Endothelial cell of umbilical vein (primary cell): ENCODE measurements at regions not wholly inside any gene's neighbourhood (a gene's known extent, or its start where the extent isn't known, plus 50 kb on each side); places are given as distances from the start of the nearest gene placed in this dataset.

Experiments used
- BruUV-seq: library from RNA; stranded (reverse); fragments of 400-500 nt; replicated peaks from 2 replicates; lab custom pipeline; 2021; lab: Mats Ljungman, UMichigan
- CTCF ChIA-PET: fragments of 300-600, 350-600 bp; sonication (Branson Sonifier 250); formaldehyde crosslinking; loops from one replicate; lab custom pipeline; 2021; ENCODE audit warnings: antibody characterized with exemption, inconsistent platforms; lab: Charles Lee
- POLR2A ChIA-PET: fragments of 300-600, 350-600 bp; sonication (Branson Sonifier 250); formaldehyde crosslinking; loops from one replicate; lab custom pipeline; 2021; ENCODE audit warnings: antibody characterized with exemption, inconsistent platforms; lab: Charles Lee
- DNase-seq: peaks from one replicate; pipeline ENCODE4 v3.0.0-alpha.2; 2011; ENCODE audit warnings: low read depth, low spot score
- FAIRE-seq: peaks from 2 replicates; lab custom pipeline; 2011; peaks lifted over from hg19 to GRCh38; lab: Jason Lieb, UNC
- H2AFZ ChIP-seq: 2 replicates; pipeline ENCODE4 v1.6.0; 2012; ENCODE audit warnings: low read depth, low read length, control low read depth, inconsistent platforms
- H3K27ac ChIP-seq: 2 replicates; pipeline ENCODE4 v1.5.1; 2011; ENCODE audit warnings: low read depth, mild to moderate bottlenecking, control low read depth, low read length, moderate library complexity; ENCODE audit not compliant: insufficient read depth
- H3K27me3 ChIP-seq, 2 experiments: 2 replicates each; pipeline versions ENCODE4 v1.6.0 to v1.6.1; 2011; ENCODE audit warnings: low read length in 2 of 2, mixed read lengths in 1 of 2; ENCODE audit not compliant: control insufficient read depth in 2 of 2, insufficient read depth in 2 of 2
- H3K36me3 ChIP-seq, 2 experiments: 2 replicates in 1 of 2; 3 replicates in 1 of 2; pipeline ENCODE4 v1.5.1; 2011; ENCODE audit warnings: low read length in 2 of 2, mild to moderate bottlenecking in 1 of 2, moderate library complexity in 1 of 2; ENCODE audit not compliant: control insufficient read depth in 2 of 2, insufficient read depth in 2 of 2; ENCODE audit errors: extremely low read depth in 1 of 2
- H3K4me1 ChIP-seq: 3 replicates; pipeline ENCODE4 v1.5.1; 2011; ENCODE audit warnings: mild to moderate bottlenecking, low read length; ENCODE audit not compliant: control insufficient read depth, insufficient read depth; ENCODE audit errors: extremely low read depth
- H3K4me2 ChIP-seq: 2 replicates; pipeline ENCODE4 v1.6.1; 2011; ENCODE audit warnings: low read length, control low read depth, mixed read lengths; ENCODE audit not compliant: insufficient read depth
- H3K4me3 ChIP-seq, 3 experiments: fragments of 200-600 bp in 1 of 3; sonication (generic), shearing (Covaris generic) in 1 of 3; replicated peaks in 1 of 3; 2 replicates each; pipeline ENCODE4 v1.5.1; 2011 to 2016; ENCODE audit warnings: control low read depth in 3 of 3, low read length in 3 of 3, mild to moderate bottlenecking in 2 of 3, inconsistent platforms in 1 of 3, low read depth in 1 of 3, moderate library complexity in 1 of 3; ENCODE audit not compliant: insufficient read depth in 1 of 3
- H3K79me2 ChIP-seq: 2 replicates; pipeline ENCODE4 v1.6.0; 2012; ENCODE audit warnings: low read length, inconsistent platforms; ENCODE audit not compliant: control insufficient read depth, insufficient read depth
- H3K9ac ChIP-seq: replicated peaks from 2 replicates; pipeline ENCODE3; 2011; ENCODE audit warnings: low read length, control low read depth; ENCODE audit not compliant: insufficient read depth; ENCODE audit errors: extremely low read depth
- H3K9me1 ChIP-seq: replicated peaks from 3 replicates; pipeline ENCODE4 v1.6.0; 2011; ENCODE audit warnings: mild to moderate bottlenecking, low read length; ENCODE audit not compliant: control insufficient read depth, insufficient read depth; ENCODE audit errors: extremely low read depth
- H3K9me3 ChIP-seq: replicated peaks from 2 replicates; pipeline ENCODE4 v1.5.1; 2012; ENCODE audit warnings: low read length, inconsistent platforms; ENCODE audit not compliant: control insufficient read depth, insufficient read depth
- H4K20me1 ChIP-seq: replicated peaks from 2 replicates; pipeline ENCODE3; 2011; ENCODE audit warnings: mild to moderate bottlenecking, low read length; ENCODE audit not compliant: control insufficient read depth, insufficient read depth; ENCODE audit errors: extremely low read depth
- EZH2 ChIP-seq: IDR thresholded peaks from 2 replicates; pipeline ENCODE4 v1.6.1; 2012; ENCODE audit warnings: borderline replicate concordance, low read depth, mild to moderate bottlenecking, moderate library complexity, low read length, inconsistent platforms; ENCODE audit not compliant: severe bottlenecking
- FOS ChIP-seq: IDR thresholded peaks from 2 replicates; pipeline ENCODE4 v1.6.1; 2011; ENCODE audit warnings: mild to moderate bottlenecking, low read length, moderate library complexity, borderline replicate concordance; ENCODE audit not compliant: insufficient read depth
- GATA2 ChIP-seq: IDR thresholded peaks from 2 replicates; pipeline ENCODE4 v1.7.0; 2011; ENCODE audit warnings: low read depth, mild to moderate bottlenecking, moderate library complexity, mixed read lengths, low read length; ENCODE audit not compliant: insufficient read length, insufficient read depth
- JUN ChIP-seq: IDR thresholded peaks from 2 replicates; pipeline ENCODE4 v1.6.1; 2011; ENCODE audit warnings: borderline replicate concordance, low read depth; ENCODE audit not compliant: insufficient read length, insufficient read depth
- MYC ChIP-seq: IDR thresholded peaks from one replicate; pipeline ENCODE4 v1.6.1; 2011; ENCODE audit warnings: mild to moderate bottlenecking, low read depth, low read length
- POLR2A ChIP-seq: IDR thresholded peaks from 2 replicates; pipeline ENCODE4 v1.6.1; 2012; ENCODE audit warnings: low read depth, mild to moderate bottlenecking, control low read depth, low read length
- POLR2AphosphoS5 ChIP-seq: IDR thresholded peaks from 2 replicates; pipeline ENCODE4 v1.6.1; 2012; ENCODE audit warnings: low read depth, mild to moderate bottlenecking, control low read depth, low read length, moderate library complexity; ENCODE audit not compliant: insufficient read depth
- dilution Hi-C: fragments of 300-500 bp; cut with MboI; formaldehyde crosslinking; loops from one replicate; pipeline ENCODE4 v1.15.0; 2019; ENCODE audit warnings: low sequenced_read_pairs; ENCODE audit not compliant: extremely low pct_ligation_motif_present
- intact Hi-C: fragments of 100-400 bp; cut with micrococcal nuclease; formaldehyde crosslinking; loops from one replicate; pipeline ENCODE4 v1.10.0; 2022
- TF ChIP-seq, protein P1 (sequence below), 2 donors: IDR thresholded peaks; 1 replicate in 1 of 2; 2 replicates in 1 of 2; pipeline ENCODE4 v1.5.1; 2011; ENCODE audit warnings: low read length in 2 of 2, mild to moderate bottlenecking in 2 of 2, moderate library complexity in 2 of 2, control low read depth in 1 of 2, inconsistent platforms in 1 of 2, low read depth in 1 of 2; ENCODE audit not compliant: insufficient read depth in 1 of 2; ENCODE audit errors: extremely low read depth in 1 of 2
- TF ChIP-seq, protein P2 (sequence below): IDR thresholded peaks from 2 replicates; pipeline ENCODE4 v1.6.1; 2011; ENCODE audit not compliant: insufficient read depth, insufficient read length

GRCh38 chr21:15138490-15138889 is 73.7 kb upstream of the NRIP1 start:
- H3K4me3 ChIP-seq: no peak overlapping the region
- peaks cover 6 to 11% of the 10 kb centered on the region in 2 experiments for H3K27me3 ChIP-seq
- DNase-seq (no peak), FAIRE-seq (no peak)
- no peak overlapping the region for H3K9ac ChIP-seq
- no peak overlapping the region for H3K4me2 ChIP-seq
- H2AFZ ChIP-seq: no peak overlapping the region
- no peaks in the 10 kb centered on the region for H3K79me2 ChIP-seq
- no peaks in the 10 kb centered on the region for H3K9me3 ChIP-seq
- dilution Hi-C loops (no loop called here), intact Hi-C loops (loop anchor here (10.0 kb wide), 1 partner anchor 346 kb away; no protein-coding TSS in a partner anchor)
- H3K4me1 ChIP-seq: peaks cover 3% of the 10 kb centered on the region
- no TSS peak for BruUV-seq
- ChIA-PET POLR2A (no interaction called here), CTCF (no interaction called here)
- no peaks in the 10 kb centered on the region for H3K9me1 ChIP-seq
- H3K36me3 ChIP-seq: no peaks in the 10 kb centered on the region
- no peaks in the 10 kb centered on the region for H4K20me1 ChIP-seq
- no peak for TF ChIP-seq MYC
- no peak for TF ChIP-seq GATA2
- no peak for TF ChIP-seq JUN
- TF ChIP-seq, protein P1, sequence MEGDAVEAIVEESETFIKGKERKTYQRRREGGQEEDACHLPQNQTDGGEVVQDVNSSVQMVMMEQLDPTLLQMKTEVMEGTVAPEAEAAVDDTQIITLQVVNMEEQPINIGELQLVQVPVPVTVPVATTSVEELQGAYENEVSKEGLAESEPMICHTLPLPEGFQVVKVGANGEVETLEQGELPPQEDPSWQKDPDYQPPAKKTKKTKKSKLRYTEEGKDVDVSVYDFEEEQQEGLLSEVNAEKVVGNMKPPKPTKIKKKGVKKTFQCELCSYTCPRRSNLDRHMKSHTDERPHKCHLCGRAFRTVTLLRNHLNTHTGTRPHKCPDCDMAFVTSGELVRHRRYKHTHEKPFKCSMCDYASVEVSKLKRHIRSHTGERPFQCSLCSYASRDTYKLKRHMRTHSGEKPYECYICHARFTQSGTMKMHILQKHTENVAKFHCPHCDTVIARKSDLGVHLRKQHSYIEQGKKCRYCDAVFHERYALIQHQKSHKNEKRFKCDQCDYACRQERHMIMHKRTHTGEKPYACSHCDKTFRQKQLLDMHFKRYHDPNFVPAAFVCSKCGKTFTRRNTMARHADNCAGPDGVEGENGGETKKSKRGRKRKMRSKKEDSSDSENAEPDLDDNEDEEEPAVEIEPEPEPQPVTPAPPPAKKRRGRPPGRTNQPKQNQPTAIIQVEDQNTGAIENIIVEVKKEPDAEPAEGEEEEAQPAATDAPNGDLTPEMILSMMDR (IDR thresholded peaks at IDR 0.05; ENCODE audit: extremely low read depth in 1 of 2, insufficient read depth in 1 of 2, low read depth in 1 of 2, low read length in 2 of 2): no peak
- H3K27ac ChIP-seq: no peak overlapping the region

- H3K9me3 ChIP-seq: no peaks in the 10 kb centered on the region
- ChIA-PET POLR2A (no interaction called here), CTCF (interaction anchor here (1.1 kb wide), 1 partner anchor 9 kb away, joined by 3 read pairs; no protein-coding TSS in a partner anchor)
- FAIRE-seq (no peak), DNase-seq (no peak)
- no peaks in the 10 kb centered on the region for H3K79me2 ChIP-seq
- no peak overlapping the region for H3K4me3 ChIP-seq
- H3K9ac ChIP-seq: no peak overlapping the region
- dilution Hi-C loops: no loop called here
- no peak overlapping the region for H2AFZ ChIP-seq
- no peaks in the 10 kb centered on the region for H3K9me1 ChIP-seq
- no peaks in the 10 kb centered on the region for H3K36me3 ChIP-seq
- no peak overlapping the region for H3K27ac ChIP-seq
- H4K20me1 ChIP-seq: no peaks in the 10 kb centered on the region
- intact Hi-C loops: loop anchor here (10.0 kb wide), 1 partner anchor 345 kb away; no protein-coding TSS in a partner anchor
- H3K4me2 ChIP-seq: no peak overlapping the region
- no peaks in the 10 kb centered on the region for H3K4me1 ChIP-seq
- peaks cover 6 to 11% of the 10 kb centered on the region in 2 experiments for H3K27me3 ChIP-seq
- no peak for TF ChIP-seq JUN
- TF ChIP-seq EZH2: no peak
- TF ChIP-seq FOS: no peak
- TF ChIP-seq, protein P1 (IDR thresholded peaks at IDR 0.05; ENCODE audit: extremely low read depth in 1 of 2, insufficient read depth in 1 of 2, low read depth in 1 of 2, low read length in 2 of 2): no peak
- no peak for TF ChIP-seq POLR2AphosphoS5
- no peak for TF ChIP-seq MYC
- TF ChIP-seq GATA2: no peak
- TF ChIP-seq, protein P2, sequence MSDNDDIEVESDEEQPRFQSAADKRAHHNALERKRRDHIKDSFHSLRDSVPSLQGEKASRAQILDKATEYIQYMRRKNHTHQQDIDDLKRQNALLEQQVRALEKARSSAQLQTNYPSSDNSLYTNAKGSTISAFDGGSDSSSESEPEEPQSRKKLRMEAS: no peak
- no peak for TF ChIP-seq POLR2A
- no TSS peak for BruUV-seq
These were observed 75.1 kb upstream of the NRIP1 start for GRCh38 chr21:15139898-15140297.
